WTC11 (cell line): ENCODE measurements at regions not wholly inside any gene's neighbourhood (a gene's known extent, or its start where the extent isn't known, plus 50 kb on each side); places are given as distances from the start of the nearest gene placed in this dataset.

Experiments used
- ATAC-seq: fragments of 200-7000 bp; cut with Tn5 transposase; 2 replicates; pipeline ENCODE4 v1.10.0; 2021; ENCODE audit warnings: mild to moderate bottlenecking, moderate library complexity
- CTCF ChIA-PET: fragments of 300-600 bp; sonication (Branson Sonifier 250); formaldehyde crosslinking; loops from one replicate; lab custom pipeline; 2021; ENCODE audit warnings: antibody characterized with exemption; lab: Charles Lee
- POLR2A ChIA-PET: fragments of 350-600 bp; sonication (Branson Sonifier 250); formaldehyde crosslinking; loops from one replicate; lab custom pipeline; 2021; ENCODE audit warnings: antibody characterized with exemption; lab: Charles Lee
- DNase-seq: peaks from one replicate; pipeline ENCODE4 v3.0.0; 2021; ENCODE audit warnings: low spot score
- H3K27ac Mint-ChIP-seq: 2 replicates; pipeline ENCODE4 v1.8.0; 2021; ENCODE audit warnings: mixed read lengths
- H3K27me3 Mint-ChIP-seq: 2 replicates; pipeline ENCODE4 v1.8.0; 2021; ENCODE audit warnings: low read depth, mild to moderate bottlenecking, moderate library complexity, mixed read lengths
- H3K36me3 Mint-ChIP-seq: 2 replicates; pipeline ENCODE4 v1.8.0; 2021; ENCODE audit warnings: mixed read lengths
- H3K4me1 Mint-ChIP-seq: 2 replicates; pipeline ENCODE4 v1.8.0; 2022; ENCODE audit warnings: mixed read lengths
- H3K4me3 Mint-ChIP-seq: 2 replicates; pipeline ENCODE4 v1.8.0; 2021; ENCODE audit warnings: mild to moderate bottlenecking, moderate library complexity, mixed read lengths
- H3K9me3 Mint-ChIP-seq: 2 replicates; pipeline ENCODE4 v1.8.0; 2021; ENCODE audit warnings: mixed read lengths
- ELF4 ChIP-seq: sonication (generic); formaldehyde crosslinking; IDR thresholded peaks from 2 replicates; pipeline ENCODE4 v1.8.1; 2022; ENCODE audit warnings: low read depth, mild to moderate bottlenecking, moderate library complexity, missing genetic modification reagents
- ESRRA ChIP-seq: sonication (generic); formaldehyde crosslinking; IDR thresholded peaks from 2 replicates; pipeline ENCODE4 v1.8.1; 2022; ENCODE audit warnings: mild to moderate bottlenecking, missing genetic modification reagents, borderline replicate concordance
- ETV6 ChIP-seq: sonication (generic); formaldehyde crosslinking; IDR thresholded peaks from 2 replicates; pipeline ENCODE4 v1.8.1; 2022; ENCODE audit warnings: mild to moderate bottlenecking, missing genetic modification reagents
- FOXJ3 ChIP-seq: sonication (generic); formaldehyde crosslinking; IDR thresholded peaks from 2 replicates; pipeline ENCODE4 v1.9.0; 2021; ENCODE audit warnings: missing genetic modification reagents, mild to moderate bottlenecking, borderline replicate concordance
- FOXK1 ChIP-seq: sonication (generic); formaldehyde crosslinking; IDR thresholded peaks from 2 replicates; pipeline ENCODE4 v1.8.0; 2022; ENCODE audit warnings: mild to moderate bottlenecking, moderate library complexity, missing genetic modification reagents
- NR2C2 ChIP-seq: sonication (generic); formaldehyde crosslinking; IDR thresholded peaks from 2 replicates; pipeline ENCODE4 v1.8.0; 2022; ENCODE audit warnings: mild to moderate bottlenecking, missing genetic modification reagents
- RORB ChIP-seq: fragments of 250-450 bp; sonication (Bioruptor Pico); IDR thresholded peaks from 2 replicates; pipeline ENCODE4 v1.9.0; 2021; ENCODE audit warnings: mild to moderate bottlenecking
- SMAD3 ChIP-seq: sonication (generic); formaldehyde crosslinking; IDR thresholded peaks from 2 replicates; pipeline ENCODE4 v1.8.0; 2022; ENCODE audit warnings: missing genetic modification reagents, mild to moderate bottlenecking, borderline replicate concordance
- SOX15 ChIP-seq: fragments of 250-450 bp; sonication (Bioruptor Pico); IDR thresholded peaks from 2 replicates; pipeline ENCODE4 v1.9.0; 2021; ENCODE audit warnings: mild to moderate bottlenecking
- TEAD1 ChIP-seq: sonication (generic); formaldehyde crosslinking; IDR thresholded peaks from 2 replicates; pipeline ENCODE4 v1.8.0; 2022; ENCODE audit warnings: mild to moderate bottlenecking, missing genetic modification reagents
- ZNF263 ChIP-seq: sonication (generic); formaldehyde crosslinking; IDR thresholded peaks from 2 replicates; pipeline ENCODE4 v1.8.1; 2022; ENCODE audit warnings: low read depth, mild to moderate bottlenecking, moderate library complexity, missing genetic modification reagents
- ZNF317 ChIP-seq: sonication (generic); formaldehyde crosslinking; IDR thresholded peaks from 2 replicates; pipeline ENCODE4 v1.8.1; 2023; ENCODE audit warnings: low read depth, mild to moderate bottlenecking, moderate library complexity, missing genetic modification reagents, borderline replicate concordance
- ZNF423 ChIP-seq: fragments of 250-450 bp; sonication (Bioruptor Pico); IDR thresholded peaks from 2 replicates; pipeline ENCODE4 v2.1.2; 2022; ENCODE audit warnings: mild to moderate bottlenecking, moderate library complexity
- ZNF671 ChIP-seq: fragments of 250-450 bp; sonication (Bioruptor Pico); IDR thresholded peaks from 2 replicates; pipeline ENCODE4 v1.8.0; 2021; ENCODE audit warnings: mild to moderate bottlenecking
- TF ChIP-seq, protein P1 (sequence below): sonication (generic); formaldehyde crosslinking; conservative IDR thresholded peaks from 2 replicates; pipeline ENCODE4 v1.8.1; 2023; ENCODE audit warnings: mild to moderate bottlenecking, low read depth, missing genetic modification reagents, moderate library complexity
- TF ChIP-seq, protein P2 (sequence below): sonication (generic); formaldehyde crosslinking; IDR thresholded peaks from 2 replicates; pipeline ENCODE4 v1.8.0; 2022; ENCODE audit warnings: mild to moderate bottlenecking, missing genetic modification reagents
- TF ChIP-seq, protein P3 (sequence below): sonication (generic); formaldehyde crosslinking; IDR thresholded peaks from 2 replicates; pipeline ENCODE4 v1.8.1; 2023; ENCODE audit warnings: mild to moderate bottlenecking, missing genetic modification reagents
- TF ChIP-seq, protein P4 (sequence below): sonication (generic); formaldehyde crosslinking; IDR thresholded peaks from 2 replicates; pipeline ENCODE4 v1.8.0; 2022; ENCODE audit warnings: mild to moderate bottlenecking, missing genetic modification reagents
- TF ChIP-seq, protein P5 (sequence below): sonication (generic); formaldehyde crosslinking; IDR thresholded peaks from 2 replicates; pipeline ENCODE4 v1.8.0; 2023; ENCODE audit warnings: missing genetic modification reagents
- TF ChIP-seq, protein P6 (sequence below): fragments of 250-450 bp; sonication (Bioruptor Pico); IDR thresholded peaks from 2 replicates; pipeline ENCODE4 v1.9.0; 2021; ENCODE audit warnings: moderate library complexity, mild to moderate bottlenecking, inconsistent platforms, borderline replicate concordance
- TF ChIP-seq, protein P7 (sequence below): sonication (generic); formaldehyde crosslinking; IDR thresholded peaks from 2 replicates; pipeline ENCODE4 v1.8.1; 2022; ENCODE audit warnings: low read depth, missing genetic modification reagents, borderline replicate concordance
- TF ChIP-seq, protein P8 (sequence below): fragments of 250-450 bp; sonication (Bioruptor Pico); conservative IDR thresholded peaks from 2 replicates; pipeline ENCODE4 v1.9.0; 2021; ENCODE audit warnings: mild to moderate bottlenecking
- TF ChIP-seq, protein P9 (sequence below): fragments of 200-600 bp; IDR thresholded peaks from 2 replicates; pipeline ENCODE4 v1.8.0; 2022; ENCODE audit warnings: antibody characterized with exemption

DNA sequence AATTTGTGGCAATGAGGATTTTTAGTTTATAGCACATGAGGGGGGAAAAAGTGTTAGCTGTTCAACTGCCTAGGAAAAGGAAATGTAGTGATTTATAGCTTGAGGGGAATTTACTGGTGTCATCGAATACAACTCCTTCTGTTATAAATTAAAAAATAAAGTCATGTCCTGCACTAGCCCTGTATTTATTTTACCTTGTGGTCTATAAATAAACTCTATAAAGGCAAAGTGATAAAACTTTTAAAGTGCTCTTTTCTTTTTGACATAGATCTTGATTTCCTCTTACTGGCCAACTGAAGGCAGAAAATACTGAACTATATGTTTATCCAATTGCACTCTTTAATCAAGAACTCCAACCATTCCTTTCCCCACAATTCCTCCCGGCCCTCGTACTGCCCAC is 672.1 kb upstream of the SLIT2 start:
- Mint-ChIP-seq H3K27ac (no peak overlapping the region), H3K4me3 (no peak overlapping the region), H3K4me1 (peaks cover 5% of the 10 kb centered on the region; the same call in 1 of the 2 replicates), H3K27me3 (no peaks in the 10 kb centered on the region; the same call in 1 of the 2 replicates), H3K36me3 (no peaks in the 10 kb centered on the region)
- CTCF ChIA-PET, result no interaction called here
- no peak for ATAC-seq
- TF ChIP-seq, protein P1, sequence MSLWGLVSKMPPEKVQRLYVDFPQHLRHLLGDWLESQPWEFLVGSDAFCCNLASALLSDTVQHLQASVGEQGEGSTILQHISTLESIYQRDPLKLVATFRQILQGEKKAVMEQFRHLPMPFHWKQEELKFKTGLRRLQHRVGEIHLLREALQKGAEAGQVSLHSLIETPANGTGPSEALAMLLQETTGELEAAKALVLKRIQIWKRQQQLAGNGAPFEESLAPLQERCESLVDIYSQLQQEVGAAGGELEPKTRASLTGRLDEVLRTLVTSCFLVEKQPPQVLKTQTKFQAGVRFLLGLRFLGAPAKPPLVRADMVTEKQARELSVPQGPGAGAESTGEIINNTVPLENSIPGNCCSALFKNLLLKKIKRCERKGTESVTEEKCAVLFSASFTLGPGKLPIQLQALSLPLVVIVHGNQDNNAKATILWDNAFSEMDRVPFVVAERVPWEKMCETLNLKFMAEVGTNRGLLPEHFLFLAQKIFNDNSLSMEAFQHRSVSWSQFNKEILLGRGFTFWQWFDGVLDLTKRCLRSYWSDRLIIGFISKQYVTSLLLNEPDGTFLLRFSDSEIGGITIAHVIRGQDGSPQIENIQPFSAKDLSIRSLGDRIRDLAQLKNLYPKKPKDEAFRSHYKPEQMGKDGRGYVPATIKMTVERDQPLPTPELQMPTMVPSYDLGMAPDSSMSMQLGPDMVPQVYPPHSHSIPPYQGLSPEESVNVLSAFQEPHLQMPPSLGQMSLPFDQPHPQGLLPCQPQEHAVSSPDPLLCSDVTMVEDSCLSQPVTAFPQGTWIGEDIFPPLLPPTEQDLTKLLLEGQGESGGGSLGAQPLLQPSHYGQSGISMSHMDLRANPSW (CRISPR knock-in tag), result no peak
- TF ChIP-seq ZNF423 (CRISPR knock-in tag) (no peak), SMAD3 (no peak), ZNF263 (CRISPR knock-in tag) (no peak), ESRRA (CRISPR knock-in tag) (no peak)
- TF ChIP-seq, protein P2, sequence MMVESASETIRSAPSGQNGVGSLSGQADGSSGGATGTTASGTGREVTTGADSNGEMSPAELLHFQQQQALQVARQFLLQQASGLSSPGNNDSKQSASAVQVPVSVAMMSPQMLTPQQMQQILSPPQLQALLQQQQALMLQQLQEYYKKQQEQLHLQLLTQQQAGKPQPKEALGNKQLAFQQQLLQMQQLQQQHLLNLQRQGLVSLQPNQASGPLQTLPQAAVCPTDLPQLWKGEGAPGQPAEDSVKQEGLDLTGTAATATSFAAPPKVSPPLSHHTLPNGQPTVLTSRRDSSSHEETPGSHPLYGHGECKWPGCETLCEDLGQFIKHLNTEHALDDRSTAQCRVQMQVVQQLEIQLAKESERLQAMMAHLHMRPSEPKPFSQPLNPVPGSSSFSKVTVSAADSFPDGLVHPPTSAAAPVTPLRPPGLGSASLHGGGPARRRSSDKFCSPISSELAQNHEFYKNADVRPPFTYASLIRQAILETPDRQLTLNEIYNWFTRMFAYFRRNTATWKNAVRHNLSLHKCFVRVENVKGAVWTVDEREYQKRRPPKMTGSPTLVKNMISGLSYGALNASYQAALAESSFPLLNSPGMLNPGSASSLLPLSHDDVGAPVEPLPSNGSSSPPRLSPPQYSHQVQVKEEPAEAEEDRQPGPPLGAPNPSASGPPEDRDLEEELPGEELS (CRISPR knock-in tag), result no peak
- TF ChIP-seq, protein P3, sequence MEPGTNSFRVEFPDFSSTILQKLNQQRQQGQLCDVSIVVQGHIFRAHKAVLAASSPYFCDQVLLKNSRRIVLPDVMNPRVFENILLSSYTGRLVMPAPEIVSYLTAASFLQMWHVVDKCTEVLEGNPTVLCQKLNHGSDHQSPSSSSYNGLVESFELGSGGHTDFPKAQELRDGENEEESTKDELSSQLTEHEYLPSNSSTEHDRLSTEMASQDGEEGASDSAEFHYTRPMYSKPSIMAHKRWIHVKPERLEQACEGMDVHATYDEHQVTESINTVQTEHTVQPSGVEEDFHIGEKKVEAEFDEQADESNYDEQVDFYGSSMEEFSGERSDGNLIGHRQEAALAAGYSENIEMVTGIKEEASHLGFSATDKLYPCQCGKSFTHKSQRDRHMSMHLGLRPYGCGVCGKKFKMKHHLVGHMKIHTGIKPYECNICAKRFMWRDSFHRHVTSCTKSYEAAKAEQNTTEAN, result no peak
- TF ChIP-seq, all 79 proteins: peak for 0
- DNase-seq, result no peak
- H3K9me3 Mint-ChIP-seq, result no peaks in the 10 kb centered on the region
- POLR2A ChIA-PET, result no interaction called here

DNA sequence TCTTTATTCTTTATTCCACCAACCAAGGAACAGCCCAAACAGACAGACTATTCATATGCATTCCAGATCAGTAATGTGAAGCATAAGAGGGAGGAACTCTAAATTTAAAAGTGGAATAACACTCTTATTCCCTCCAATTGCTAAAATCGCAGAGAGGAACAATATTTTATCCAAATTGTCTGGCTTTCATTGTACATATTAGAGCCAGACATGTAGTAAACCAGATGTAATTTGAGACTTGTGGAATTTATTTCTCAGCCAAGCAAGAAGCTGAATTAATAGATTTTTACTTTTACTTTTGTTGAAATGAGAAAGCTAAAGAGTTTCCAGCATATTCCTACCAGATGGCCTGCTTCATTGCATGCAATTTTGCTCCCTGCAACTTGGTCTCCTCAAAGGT is 674.6 kb upstream of the SLIT2 start:
- ATAC-seq (no peak), DNase-seq (no peak)
- no peaks in the 10 kb centered on the region for H3K36me3 Mint-ChIP-seq
- no peak overlapping the region for H3K4me3 Mint-ChIP-seq
- H3K9me3 Mint-ChIP-seq, result no peaks in the 10 kb centered on the region
- H3K27me3 Mint-ChIP-seq, result no peaks in the 10 kb centered on the region; the same call in 1 of the 2 replicates
- no peak overlapping the region for H3K27ac Mint-ChIP-seq
- CTCF ChIA-PET, result no interaction called here
- POLR2A ChIA-PET, result no interaction called here
- peaks cover 5% of the 10 kb centered on the region; the same call in 1 of the 2 replicates for H3K4me1 Mint-ChIP-seq
- TF ChIP-seq, protein P4, sequence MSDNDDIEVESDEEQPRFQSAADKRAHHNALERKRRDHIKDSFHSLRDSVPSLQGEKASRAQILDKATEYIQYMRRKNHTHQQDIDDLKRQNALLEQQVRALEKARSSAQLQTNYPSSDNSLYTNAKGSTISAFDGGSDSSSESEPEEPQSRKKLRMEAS (CRISPR knock-in tag), result no peak
- TF ChIP-seq FOXJ3 (no peak), RORB (CRISPR knock-in tag) (no peak), ZNF317 (CRISPR knock-in tag) (no peak), ELF4 (CRISPR knock-in tag) (no peak), TEAD1 (CRISPR knock-in tag) (no peak), FOXK1 (no peak), ETV6 (CRISPR knock-in tag) (no peak), SMAD3 (no peak), SOX15 (CRISPR knock-in tag) (no peak), ZNF671 (CRISPR knock-in tag) (no peak), NR2C2 (CRISPR knock-in tag) (no peak)
- TF ChIP-seq, protein P5, sequence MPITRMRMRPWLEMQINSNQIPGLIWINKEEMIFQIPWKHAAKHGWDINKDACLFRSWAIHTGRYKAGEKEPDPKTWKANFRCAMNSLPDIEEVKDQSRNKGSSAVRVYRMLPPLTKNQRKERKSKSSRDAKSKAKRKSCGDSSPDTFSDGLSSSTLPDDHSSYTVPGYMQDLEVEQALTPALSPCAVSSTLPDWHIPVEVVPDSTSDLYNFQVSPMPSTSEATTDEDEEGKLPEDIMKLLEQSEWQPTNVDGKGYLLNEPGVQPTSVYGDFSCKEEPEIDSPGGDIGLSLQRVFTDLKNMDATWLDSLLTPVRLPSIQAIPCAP (CRISPR knock-in tag), result no peak
- TF ChIP-seq, protein P6, sequence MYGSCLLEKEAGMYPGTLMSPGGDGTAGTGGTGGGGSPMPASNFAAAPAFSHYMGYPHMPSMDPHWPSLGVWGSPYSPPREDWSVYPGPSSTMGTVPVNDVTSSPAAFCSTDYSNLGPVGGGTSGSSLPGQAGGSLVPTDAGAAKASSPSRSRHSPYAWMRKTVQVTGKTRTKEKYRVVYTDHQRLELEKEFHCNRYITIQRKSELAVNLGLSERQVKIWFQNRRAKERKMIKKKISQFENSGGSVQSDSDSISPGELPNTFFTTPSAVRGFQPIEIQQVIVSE (CRISPR knock-in tag), result no peak
- TF ChIP-seq, protein P7, sequence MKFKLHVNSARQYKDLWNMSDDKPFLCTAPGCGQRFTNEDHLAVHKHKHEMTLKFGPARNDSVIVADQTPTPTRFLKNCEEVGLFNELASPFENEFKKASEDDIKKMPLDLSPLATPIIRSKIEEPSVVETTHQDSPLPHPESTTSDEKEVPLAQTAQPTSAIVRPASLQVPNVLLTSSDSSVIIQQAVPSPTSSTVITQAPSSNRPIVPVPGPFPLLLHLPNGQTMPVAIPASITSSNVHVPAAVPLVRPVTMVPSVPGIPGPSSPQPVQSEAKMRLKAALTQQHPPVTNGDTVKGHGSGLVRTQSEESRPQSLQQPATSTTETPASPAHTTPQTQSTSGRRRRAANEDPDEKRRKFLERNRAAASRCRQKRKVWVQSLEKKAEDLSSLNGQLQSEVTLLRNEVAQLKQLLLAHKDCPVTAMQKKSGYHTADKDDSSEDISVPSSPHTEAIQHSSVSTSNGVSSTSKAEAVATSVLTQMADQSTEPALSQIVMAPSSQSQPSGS (CRISPR knock-in tag), result no peak
- TF ChIP-seq, protein P8, sequence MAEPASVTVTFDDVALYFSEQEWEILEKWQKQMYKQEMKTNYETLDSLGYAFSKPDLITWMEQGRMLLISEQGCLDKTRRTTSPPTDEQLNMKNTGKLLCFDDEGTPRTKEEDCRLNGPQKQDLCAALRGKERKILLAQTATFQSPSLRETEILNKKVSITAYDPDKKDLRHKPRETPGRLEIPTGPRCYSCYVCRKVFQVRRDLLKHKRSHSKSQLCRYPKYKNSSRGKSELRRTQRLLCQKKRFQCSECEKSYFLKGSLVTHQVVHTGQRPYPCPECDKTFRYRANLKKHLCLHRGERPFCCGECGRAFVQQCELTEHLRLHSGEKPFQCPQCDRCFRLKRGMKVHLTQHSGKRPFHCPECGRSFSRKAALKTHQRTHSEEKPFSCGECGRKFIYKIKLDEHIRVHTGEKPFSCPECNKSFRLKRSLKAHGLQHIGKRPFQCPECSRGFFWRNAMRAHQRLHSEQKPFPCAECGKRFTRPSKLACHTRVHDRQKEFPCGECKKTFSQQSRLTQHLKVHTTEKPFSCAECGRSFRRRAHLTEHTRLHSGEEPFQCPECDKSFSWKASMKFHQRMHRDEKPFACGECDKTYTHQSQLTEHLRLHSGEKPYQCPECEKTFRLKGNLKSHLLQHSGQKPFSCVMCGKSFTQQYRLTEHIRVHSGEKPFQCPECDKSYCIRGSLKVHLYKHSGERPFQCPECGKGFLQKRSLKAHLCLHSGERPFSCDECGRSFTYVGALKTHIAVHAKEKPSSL (CRISPR knock-in tag), result no peak
- TF ChIP-seq, protein P9, sequence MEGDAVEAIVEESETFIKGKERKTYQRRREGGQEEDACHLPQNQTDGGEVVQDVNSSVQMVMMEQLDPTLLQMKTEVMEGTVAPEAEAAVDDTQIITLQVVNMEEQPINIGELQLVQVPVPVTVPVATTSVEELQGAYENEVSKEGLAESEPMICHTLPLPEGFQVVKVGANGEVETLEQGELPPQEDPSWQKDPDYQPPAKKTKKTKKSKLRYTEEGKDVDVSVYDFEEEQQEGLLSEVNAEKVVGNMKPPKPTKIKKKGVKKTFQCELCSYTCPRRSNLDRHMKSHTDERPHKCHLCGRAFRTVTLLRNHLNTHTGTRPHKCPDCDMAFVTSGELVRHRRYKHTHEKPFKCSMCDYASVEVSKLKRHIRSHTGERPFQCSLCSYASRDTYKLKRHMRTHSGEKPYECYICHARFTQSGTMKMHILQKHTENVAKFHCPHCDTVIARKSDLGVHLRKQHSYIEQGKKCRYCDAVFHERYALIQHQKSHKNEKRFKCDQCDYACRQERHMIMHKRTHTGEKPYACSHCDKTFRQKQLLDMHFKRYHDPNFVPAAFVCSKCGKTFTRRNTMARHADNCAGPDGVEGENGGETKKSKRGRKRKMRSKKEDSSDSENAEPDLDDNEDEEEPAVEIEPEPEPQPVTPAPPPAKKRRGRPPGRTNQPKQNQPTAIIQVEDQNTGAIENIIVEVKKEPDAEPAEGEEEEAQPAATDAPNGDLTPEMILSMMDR, result no peak
